HG03196 (cell line): ENCODE measurements at regions not wholly inside any gene's neighbourhood (a gene's known extent, or its start where the extent isn't known, plus 50 kb on each side); places are given as distances from the start of the nearest gene placed in this dataset.

Experiments
- ATAC-seq: cut with Tn5 transposase; IDR thresholded peaks from one replicate; pipeline ENCODE4 v1.9.1; 2021; ENCODE audit not compliant: unreplicated experiment

GRCh38 chr14:87816416-87816815 lies 176.6 kb downstream of the GALC start:
- no peak for ATAC-seq

GRCh38 chr14:87815121-87815520 lies 177.9 kb downstream of the GALC start:
- no peak for ATAC-seq

GRCh38 chr14:87813686-87814085 lies 179.3 kb downstream of the GALC start:
- no peak for ATAC-seq

- no peak for ATAC-seq
Observed at GRCh38 chr14:87813211-87813610, 179.8 kb downstream of the GALC start.

- ATAC-seq, result no peak
Observed at GRCh38 chr14:87811246-87811645, 181.7 kb downstream of the GALC start.

DNA sequence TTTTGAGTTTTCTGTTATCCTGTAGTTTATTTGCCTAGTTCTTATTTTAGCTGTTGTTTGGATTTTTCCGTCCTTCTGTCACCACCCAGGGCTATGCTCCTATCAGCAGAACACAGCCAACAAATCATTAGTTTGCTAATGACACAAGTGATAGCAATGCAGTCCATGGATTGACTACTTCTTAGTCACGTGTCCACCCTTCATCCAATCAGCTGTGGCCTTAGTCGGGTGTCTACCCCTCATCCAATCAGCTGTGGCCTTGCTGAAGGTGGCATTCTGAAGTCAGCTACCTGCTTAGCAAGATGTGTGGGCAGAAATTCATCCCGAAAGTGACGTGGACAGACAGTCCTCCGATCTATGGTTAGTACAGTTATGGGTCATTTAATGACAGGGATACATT lies 182.3 kb downstream of the GALC start:
- no peak for ATAC-seq

DNA sequence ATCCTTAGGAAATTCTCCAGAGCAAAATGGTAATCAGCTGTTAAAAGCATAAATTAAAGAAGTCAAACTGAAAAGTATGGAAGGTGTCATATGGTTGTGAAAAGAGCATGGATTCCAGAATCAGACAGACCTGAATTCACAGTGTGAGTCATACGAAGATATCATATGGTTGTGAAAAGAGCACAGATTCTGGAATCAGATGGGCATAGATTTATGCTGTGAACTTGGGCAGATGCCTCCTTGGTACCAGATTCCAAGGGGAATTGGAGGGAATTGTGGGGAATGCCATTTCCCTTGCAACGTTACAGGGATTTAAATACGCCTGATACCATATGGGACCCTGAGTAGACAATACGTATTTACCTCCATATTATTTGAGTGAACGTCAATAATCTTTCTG lies 183.7 kb downstream of the GALC start:
- no peak for ATAC-seq

GRCh38 chr14:87805315-87805723 lies 187.7 kb downstream of the GALC start:
- no peak for ATAC-seq

GRCh38 chr14:87800216-87800615 lies 192.8 kb downstream of the GALC start:
- ATAC-seq, result no peak

GRCh38 chr14:87799400-87799799 lies 193.6 kb downstream of the GALC start:
- no peak for ATAC-seq

- no peak for ATAC-seq
Observed at GRCh38 chr14:87797001-87797400, 196.0 kb downstream of the GALC start.

- ATAC-seq, result no peak
Observed at GRCh38 chr14:87794561-87794960, 198.4 kb downstream of the GALC start.

GRCh38 chr14:87785897-87786296 lies 207.1 kb downstream of the GALC start:
- no peak for ATAC-seq

- ATAC-seq, result no peak
Observed at GRCh38 chr14:87784386-87784785, 208.6 kb downstream of the GALC start.

GRCh38 chr14:87783071-87783470 lies 209.9 kb downstream of the GALC start:
- ATAC-seq, result no peak

DNA sequence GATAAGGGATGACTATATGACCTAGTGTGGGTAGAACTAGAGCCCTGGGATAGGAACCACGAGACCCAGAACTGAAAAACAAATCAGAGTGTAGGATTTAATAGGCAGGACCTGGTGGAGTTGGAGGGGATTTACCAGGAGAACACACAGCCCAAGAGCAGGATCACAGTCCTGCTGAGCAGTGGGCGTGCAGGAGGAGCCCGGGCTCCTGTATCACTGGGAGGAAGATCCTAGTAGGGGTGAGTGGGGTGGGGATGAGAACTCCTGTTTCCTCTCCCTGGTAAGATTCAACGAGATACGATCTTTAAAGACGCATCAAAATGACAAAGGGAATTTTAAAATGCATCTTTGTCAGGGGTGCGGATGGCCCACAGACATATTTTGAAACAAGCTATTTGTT lies 220.1 kb downstream of the GALC start:
- ATAC-seq, result no peak

DNA sequence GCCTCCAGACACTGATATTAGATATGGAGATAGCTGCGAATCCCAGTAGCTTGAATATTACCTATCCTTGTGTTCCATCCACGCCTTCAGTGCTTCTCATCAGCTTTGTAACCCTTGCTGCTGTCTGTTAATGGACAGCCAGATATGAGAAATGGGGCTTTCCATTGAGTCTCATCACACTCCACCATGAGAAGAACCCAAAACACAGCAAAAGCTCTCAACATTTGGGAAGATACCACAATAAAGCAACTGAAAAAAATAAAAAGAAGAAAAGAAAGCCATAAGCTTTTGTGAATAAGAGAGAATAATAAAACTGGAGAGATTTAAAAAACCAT lies 225.4 kb downstream of the GALC start:
- peak; percentile 77 for ATAC-seq

- no peak for ATAC-seq
Observed at GRCh38 chr14:87758876-87759275, 234.1 kb downstream of the GALC start.

- ATAC-seq, result peak; percentile 72
Observed at GRCh38 chr14:87756661-87757060, 236.3 kb downstream of the GALC start.

DNA sequence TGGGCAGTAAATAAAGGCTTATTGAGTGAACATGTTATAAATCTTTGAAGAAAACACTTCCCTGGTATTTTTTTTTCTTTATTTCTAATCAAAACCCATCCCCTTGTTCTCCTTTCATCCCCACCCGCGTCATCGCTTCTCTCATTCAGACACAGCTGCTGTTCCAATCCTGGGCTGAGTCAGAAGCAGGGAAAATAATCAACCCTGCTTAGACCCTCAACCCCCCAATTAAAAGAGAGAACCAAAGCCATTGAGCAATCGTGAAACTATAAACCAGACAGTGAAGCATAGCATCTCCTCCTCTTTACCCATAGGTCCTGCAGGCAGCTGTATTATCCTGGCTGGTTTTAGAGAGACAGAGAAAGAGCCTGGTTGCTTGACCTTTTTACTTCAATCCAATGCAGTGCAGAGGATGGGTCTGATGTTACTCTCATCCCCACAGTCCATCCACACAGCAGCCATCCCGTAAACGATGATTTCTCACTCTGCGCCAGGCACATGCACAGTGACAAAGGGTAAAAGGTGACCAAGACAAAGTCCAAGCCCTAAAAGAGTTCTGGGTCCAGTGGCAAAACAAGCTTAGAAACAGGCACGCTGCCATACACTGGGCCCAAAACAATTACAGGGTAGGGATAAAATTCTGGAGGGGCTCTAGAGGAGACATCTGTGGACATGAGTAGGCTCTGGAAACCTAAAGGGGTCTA lies 238.3 kb downstream of the GALC start:
- ATAC-seq, result no peak

DNA sequence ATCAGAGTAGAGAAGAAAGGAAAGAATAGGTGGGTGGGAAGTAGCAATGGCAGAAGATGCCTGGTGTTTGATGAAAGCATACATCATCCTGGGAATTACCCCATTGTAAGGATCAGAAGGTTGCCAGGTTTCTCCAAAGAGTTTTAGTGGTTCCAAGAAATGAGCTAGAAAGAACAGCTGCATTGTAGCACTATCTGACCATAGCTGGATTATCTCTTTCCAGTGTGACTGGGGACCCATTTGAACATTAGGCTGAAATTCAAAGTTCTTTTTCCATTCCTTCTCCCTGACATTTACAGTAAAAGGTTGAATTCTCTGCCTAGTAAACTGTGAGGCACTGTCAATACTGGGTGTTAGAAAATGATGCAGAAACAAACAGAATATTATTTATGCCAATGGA lies 244.4 kb downstream of the GALC start:
- ATAC-seq, result no peak

GRCh38 chr14:87745507-87746118 lies 247.4 kb downstream of the GALC start:
- no peak for ATAC-seq
